ENCODE measurements at regions not wholly inside any gene's neighbourhood (a gene's known extent, or its start where the extent isn't known, plus 50 kb on each side); places are given as distances from the start of the nearest gene placed in this dataset.

GRCh38 chr5:124880903-124881697, 134.7 kb upstream of the ZNF608 start:
- TF ChIP-seq CTCF (IDR thresholded peaks at IDR 0.05; ENCODE audit: low read depth, low read length, missing input control) (no peak), JUND (IDR thresholded peaks at IDR 0.05) (no peak), MAX (IDR thresholded peaks at IDR 0.05) (no peak), YY1 (IDR thresholded peaks at IDR 0.05) (no peak), SP1 (IDR thresholded peaks at IDR 0.05) (no peak), TAF1 (conservative IDR thresholded peaks at IDR 0.05) (no peak), RAD21 (IDR thresholded peaks at IDR 0.05) (no peak), GABPA (IDR thresholded peaks at IDR 0.05 in 1 of 2, conservative IDR thresholded peaks at IDR 0.05 in 1 of 2) (no peak)
- TF ChIP-seq, protein P1, sequence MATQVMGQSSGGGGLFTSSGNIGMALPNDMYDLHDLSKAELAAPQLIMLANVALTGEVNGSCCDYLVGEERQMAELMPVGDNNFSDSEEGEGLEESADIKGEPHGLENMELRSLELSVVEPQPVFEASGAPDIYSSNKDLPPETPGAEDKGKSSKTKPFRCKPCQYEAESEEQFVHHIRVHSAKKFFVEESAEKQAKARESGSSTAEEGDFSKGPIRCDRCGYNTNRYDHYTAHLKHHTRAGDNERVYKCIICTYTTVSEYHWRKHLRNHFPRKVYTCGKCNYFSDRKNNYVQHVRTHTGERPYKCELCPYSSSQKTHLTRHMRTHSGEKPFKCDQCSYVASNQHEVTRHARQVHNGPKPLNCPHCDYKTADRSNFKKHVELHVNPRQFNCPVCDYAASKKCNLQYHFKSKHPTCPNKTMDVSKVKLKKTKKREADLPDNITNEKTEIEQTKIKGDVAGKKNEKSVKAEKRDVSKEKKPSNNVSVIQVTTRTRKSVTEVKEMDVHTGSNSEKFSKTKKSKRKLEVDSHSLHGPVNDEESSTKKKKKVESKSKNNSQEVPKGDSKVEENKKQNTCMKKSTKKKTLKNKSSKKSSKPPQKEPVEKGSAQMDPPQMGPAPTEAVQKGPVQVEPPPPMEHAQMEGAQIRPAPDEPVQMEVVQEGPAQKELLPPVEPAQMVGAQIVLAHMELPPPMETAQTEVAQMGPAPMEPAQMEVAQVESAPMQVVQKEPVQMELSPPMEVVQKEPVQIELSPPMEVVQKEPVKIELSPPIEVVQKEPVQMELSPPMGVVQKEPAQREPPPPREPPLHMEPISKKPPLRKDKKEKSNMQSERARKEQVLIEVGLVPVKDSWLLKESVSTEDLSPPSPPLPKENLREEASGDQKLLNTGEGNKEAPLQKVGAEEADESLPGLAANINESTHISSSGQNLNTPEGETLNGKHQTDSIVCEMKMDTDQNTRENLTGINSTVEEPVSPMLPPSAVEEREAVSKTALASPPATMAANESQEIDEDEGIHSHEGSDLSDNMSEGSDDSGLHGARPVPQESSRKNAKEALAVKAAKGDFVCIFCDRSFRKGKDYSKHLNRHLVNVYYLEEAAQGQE (IDR thresholded peaks at IDR 0.05), result no peak

Measured in liver (tissue), 3 donors.